ENCODE measurements at regions not wholly inside any gene's neighbourhood (a gene's known extent, or its start where the extent isn't known, plus 50 kb on each side); places are given as distances from the start of the nearest gene placed in this dataset.

DNA sequence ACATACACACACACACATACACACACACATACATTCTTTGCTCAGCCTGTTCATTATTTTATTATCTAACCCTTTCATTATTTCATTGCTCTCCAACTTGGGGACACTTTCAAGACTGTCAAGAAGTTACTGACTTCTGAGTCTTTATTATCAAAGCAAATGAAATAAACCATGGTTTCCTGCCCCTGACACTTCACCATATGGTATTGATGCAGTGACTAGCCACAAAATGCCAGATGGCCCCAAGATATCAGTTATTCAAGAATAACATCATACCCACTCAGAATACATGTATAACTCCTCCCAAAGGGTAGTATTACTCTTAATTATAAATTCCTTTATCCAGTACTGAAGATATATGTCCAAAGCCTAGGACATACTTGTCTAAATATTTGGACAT is 197.3 kb downstream of the MRPL39 start:
- no peak overlapping the region for H3K4me3 ChIP-seq (ENCODE audit: low read depth, poor library complexity, severe bottlenecking)
- intact Hi-C loops (cut with DNase I; ENCODE audit: low total_unique reads): no loop called here
- no peak for DNase-seq (ENCODE audit: low spot score in 2 of 2)
- TF ChIP-seq, protein P1, sequence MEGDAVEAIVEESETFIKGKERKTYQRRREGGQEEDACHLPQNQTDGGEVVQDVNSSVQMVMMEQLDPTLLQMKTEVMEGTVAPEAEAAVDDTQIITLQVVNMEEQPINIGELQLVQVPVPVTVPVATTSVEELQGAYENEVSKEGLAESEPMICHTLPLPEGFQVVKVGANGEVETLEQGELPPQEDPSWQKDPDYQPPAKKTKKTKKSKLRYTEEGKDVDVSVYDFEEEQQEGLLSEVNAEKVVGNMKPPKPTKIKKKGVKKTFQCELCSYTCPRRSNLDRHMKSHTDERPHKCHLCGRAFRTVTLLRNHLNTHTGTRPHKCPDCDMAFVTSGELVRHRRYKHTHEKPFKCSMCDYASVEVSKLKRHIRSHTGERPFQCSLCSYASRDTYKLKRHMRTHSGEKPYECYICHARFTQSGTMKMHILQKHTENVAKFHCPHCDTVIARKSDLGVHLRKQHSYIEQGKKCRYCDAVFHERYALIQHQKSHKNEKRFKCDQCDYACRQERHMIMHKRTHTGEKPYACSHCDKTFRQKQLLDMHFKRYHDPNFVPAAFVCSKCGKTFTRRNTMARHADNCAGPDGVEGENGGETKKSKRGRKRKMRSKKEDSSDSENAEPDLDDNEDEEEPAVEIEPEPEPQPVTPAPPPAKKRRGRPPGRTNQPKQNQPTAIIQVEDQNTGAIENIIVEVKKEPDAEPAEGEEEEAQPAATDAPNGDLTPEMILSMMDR (IDR thresholded peaks at IDR 0.05): no peak
- TF ChIP-seq POLR2A (IDR thresholded peaks at IDR 0.05): no peak

DNA sequence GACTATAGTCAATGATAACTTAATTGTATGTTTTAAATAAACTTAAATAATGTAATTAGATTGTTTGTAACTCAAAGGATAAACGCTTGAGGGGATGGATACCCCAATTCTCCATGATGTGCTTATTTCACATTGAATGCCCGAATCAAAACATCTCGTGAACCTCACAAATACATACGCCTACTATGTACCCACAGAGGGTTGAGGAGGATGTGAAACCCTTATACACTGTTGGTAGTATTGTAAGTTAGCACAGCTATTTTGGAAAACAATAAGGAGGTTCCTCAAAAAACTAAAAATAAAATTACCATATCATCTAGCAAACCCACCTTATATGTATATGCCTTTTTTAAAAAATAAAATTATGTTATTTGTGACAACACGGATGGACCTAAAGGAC is 198.6 kb downstream of the MRPL39 start:
- no peak for TF ChIP-seq POLR2A (IDR thresholded peaks at IDR 0.05)
- TF ChIP-seq, protein P1 (IDR thresholded peaks at IDR 0.05): no peak
- no peak overlapping the region for H3K4me3 ChIP-seq (ENCODE audit: low read depth, poor library complexity, severe bottlenecking)
- no peak for DNase-seq (ENCODE audit: low spot score in 2 of 2)
- intact Hi-C loops (cut with DNase I; ENCODE audit: low total_unique reads): no loop called here
- 71 to 81% methylated on average over 5 of the region's 5 CpGs for WGBS, 2 donors

DNA sequence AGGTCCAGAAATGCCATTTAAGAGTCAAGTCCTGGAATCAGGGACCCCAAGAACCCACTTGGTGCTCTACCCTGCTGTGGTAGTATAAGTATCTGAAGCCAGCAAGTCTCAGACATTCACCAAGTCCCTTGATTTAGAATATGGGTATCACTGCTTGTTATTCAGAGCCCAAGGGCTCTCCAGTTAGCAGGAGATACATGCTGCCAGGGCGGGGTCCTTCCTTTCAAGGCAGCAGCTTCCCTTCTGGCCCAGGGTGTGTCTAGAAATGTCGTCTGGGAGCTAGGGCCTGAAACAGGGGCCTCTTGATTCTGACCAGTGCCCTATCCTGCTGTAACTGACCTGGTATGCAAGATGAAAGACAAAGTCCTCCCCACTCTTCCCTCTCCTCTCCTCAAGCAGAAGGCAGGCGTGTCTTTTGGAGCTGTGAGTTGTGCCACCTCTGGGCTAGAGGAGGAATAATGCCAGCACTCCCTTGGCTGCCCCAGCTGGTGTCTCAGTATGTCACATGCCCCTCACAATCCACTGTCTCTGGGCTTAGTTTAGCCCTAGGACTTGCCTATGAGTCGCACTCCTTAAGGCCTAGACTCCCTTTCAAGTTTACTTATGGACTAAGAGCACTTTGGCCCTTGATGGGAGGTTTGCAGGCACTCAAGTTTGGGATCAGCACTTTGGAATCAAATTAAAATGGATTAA is 200.2 kb downstream of the MRPL39 start:
- H3K4me3 ChIP-seq (ENCODE audit: low read depth, poor library complexity, severe bottlenecking): no peak overlapping the region
- TF ChIP-seq POLR2A (IDR thresholded peaks at IDR 0.05): no peak
- TF ChIP-seq, protein P1 (IDR thresholded peaks at IDR 0.05): no peak
- 59 to 76% methylated on average over 4 of the region's 4 CpGs for WGBS, 2 donors
- DNase-seq (ENCODE audit: low spot score in 2 of 2): no peak
- intact Hi-C loops (cut with DNase I; ENCODE audit: low total_unique reads): no loop called here

DNA sequence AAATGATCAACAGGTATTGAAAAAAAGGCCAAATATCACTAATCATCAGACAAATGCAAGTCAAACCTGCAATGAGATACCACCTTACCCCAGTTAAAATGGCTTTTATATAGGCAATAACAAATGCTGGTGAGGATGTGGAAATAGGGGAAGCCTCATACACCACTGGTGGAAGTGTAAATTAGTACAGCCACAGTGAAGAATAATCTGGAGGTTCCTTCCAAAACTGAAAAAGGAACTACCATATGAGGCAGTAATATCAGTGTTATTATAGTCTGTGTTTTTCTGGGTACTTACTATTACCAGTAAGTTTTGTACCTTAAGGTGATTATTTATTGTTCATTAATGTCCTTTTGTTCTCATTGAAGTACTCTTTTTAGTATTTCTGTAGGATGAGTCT is 201.3 kb downstream of the MRPL39 start:
- TF ChIP-seq, protein P1 (IDR thresholded peaks at IDR 0.05): no peak
- TF ChIP-seq POLR2A (IDR thresholded peaks at IDR 0.05): no peak
- no peak overlapping the region for H3K4me3 ChIP-seq (ENCODE audit: low read depth, poor library complexity, severe bottlenecking)
- no peak for DNase-seq (ENCODE audit: low spot score in 2 of 2)
- intact Hi-C loops (cut with DNase I; ENCODE audit: low total_unique reads): no loop called here

DNA sequence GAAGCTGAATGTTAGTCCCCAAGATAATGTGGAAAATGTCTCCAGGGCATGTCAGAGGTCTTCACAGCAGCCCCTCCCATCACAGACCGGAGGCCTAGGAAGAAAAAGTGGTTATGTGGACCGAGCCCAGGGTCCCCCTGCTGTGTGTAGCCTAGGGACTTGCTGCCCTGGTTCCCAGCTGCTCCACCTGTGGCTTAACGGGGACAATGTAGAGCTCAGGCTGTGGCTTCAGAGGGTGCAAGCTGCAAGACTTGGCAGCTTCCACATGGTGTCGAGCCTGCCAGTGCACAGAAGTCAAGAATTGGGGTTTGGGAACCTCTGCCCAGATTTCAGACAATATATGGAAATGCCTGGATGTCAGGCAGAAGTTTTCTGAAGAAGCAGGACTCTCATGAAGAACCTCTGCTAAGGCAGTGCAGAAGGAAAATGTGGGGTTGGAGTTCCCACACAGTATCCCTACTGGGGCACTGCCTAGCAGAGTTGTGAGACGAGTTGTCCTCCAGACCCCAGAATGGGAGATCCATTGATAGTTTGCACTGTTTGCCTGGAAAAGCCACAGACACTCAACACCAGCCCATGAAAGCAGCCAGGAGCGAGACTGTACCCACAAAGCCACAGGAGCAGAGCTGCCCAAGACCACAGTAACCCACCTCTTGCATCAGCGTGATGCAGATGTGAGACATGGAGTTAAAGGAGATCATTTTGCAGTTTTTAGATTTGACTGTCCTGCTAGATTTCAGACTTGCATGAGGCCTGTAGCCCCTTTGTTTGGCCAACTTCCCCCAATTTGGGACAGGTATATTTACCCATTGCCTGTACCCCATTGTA is 204.9 kb downstream of the MRPL39 start:
- TF ChIP-seq, protein P1 (IDR thresholded peaks at IDR 0.05): no peak
- no peak for TF ChIP-seq POLR2A (IDR thresholded peaks at IDR 0.05)
- intact Hi-C loops (cut with DNase I; ENCODE audit: low total_unique reads): no loop called here
- no peak for DNase-seq (ENCODE audit: low spot score in 2 of 2)
- H3K4me3 ChIP-seq (ENCODE audit: low read depth, poor library complexity, severe bottlenecking): no peak overlapping the region
- 70 to 83% methylated on average over 7 of the region's 7 CpGs for WGBS, 2 donors

Data from lower leg skin (tissue), 4 donors.